ENCODE measurements at regions not wholly inside any gene's neighbourhood (a gene's known extent, or its start where the extent isn't known, plus 50 kb on each side); places are given as distances from the start of the nearest gene placed in this dataset.
A peak's percentile ranks its signal among the peaks of the same experiment; 100 is the strongest.

- Histone ChIP-seq H3K9me3 (replicated peaks in 1 of 2; ENCODE audit: control insufficient read depth in 1 of 2, insufficient read depth in 1 of 2, low read length in 2 of 2) (no peaks in the 10 kb centered on the region), H3K9ac (ENCODE audit: insufficient read depth, low read length, poor library complexity, severe bottlenecking) (no peak overlapping the region), H3K4me1 (ENCODE audit: control insufficient read depth in 1 of 2, insufficient read depth in 2 of 2, low read length in 2 of 2) (peaks cover 0 to 2% of the 10 kb centered on the region in 2 donors), H3K4me2 (replicated peaks; ENCODE audit: extremely low read depth, low read length, poor library complexity, severe bottlenecking) (no peak overlapping the region), H3K27me3 (ENCODE audit: control insufficient read depth in 2 of 2, insufficient read depth in 2 of 2, low read length in 2 of 2) (no peaks in the 10 kb centered on the region), H3K36me3 (replicated peaks in 1 of 2; ENCODE audit: control insufficient read depth in 1 of 2, insufficient read depth in 2 of 2, low read length in 2 of 2) (no peaks in the 10 kb centered on the region), H3K79me2 (ENCODE audit: insufficient read depth, low read length) (no peaks in the 10 kb centered on the region), H2AFZ (ENCODE audit: insufficient read depth, low read depth, low read length, poor library complexity, severe bottlenecking) (no peak overlapping the region), H4K20me1 (ENCODE audit: insufficient read depth, low read length) (no peaks in the 10 kb centered on the region), H3K4me3 (replicated peaks in 1 of 3; ENCODE audit: low read depth in 2 of 3, low read length in 3 of 3) (no peak overlapping the region), H3K27ac (ENCODE audit: low read depth in 1 of 2, low read length in 2 of 2) (no peak overlapping the region)
- Mint-ChIP-seq H3K4me1 (peaks cover 3% of the 10 kb centered on the region), H3K27me3 (ENCODE audit: low read depth in 3 of 3) (peaks cover 0 to 3% (median 2%) of the 10 kb centered on the region in 3 donors), H3K27ac (peak overlapping the region in 1 of 7 donors; percentile 28), H3K9me3 (peaks cover 0 to 4% (median 3%) of the 10 kb centered on the region in 7 donors), H3K36me3 (no peaks in the 10 kb centered on the region), H3K4me3 (no peak overlapping the region)
- intact Hi-C loops (cut with micrococcal nuclease): no loop called here
- TF ChIP-seq CTCF (IDR thresholded peaks at IDR 0.05): peak; percentile 23
- 80% methylated on average over 1 of the region's 4 CpGs for WGBS (ENCODE audit: insufficient coverage)
- DNase-seq: peak in 1 of 3 donors; percentile 6
Observed at GRCh38 chr6:79841577-79842375, 105.6 kb downstream of the ELOVL4 start.

- Histone ChIP-seq H3K36me3 (replicated peaks in 1 of 2; ENCODE audit: control insufficient read depth in 1 of 2, insufficient read depth in 2 of 2, low read length in 2 of 2) (no peaks in the 10 kb centered on the region), H3K27ac (ENCODE audit: low read depth in 1 of 2, low read length in 2 of 2) (no peak overlapping the region), H3K9ac (ENCODE audit: insufficient read depth, low read length, poor library complexity, severe bottlenecking) (no peak overlapping the region), H4K20me1 (ENCODE audit: insufficient read depth, low read length) (no peaks in the 10 kb centered on the region), H3K4me2 (replicated peaks; ENCODE audit: extremely low read depth, low read length, poor library complexity, severe bottlenecking) (no peak overlapping the region), H2AFZ (ENCODE audit: insufficient read depth, low read depth, low read length, poor library complexity, severe bottlenecking) (no peak overlapping the region), H3K27me3 (ENCODE audit: control insufficient read depth in 2 of 2, insufficient read depth in 2 of 2, low read length in 2 of 2) (no peaks in the 10 kb centered on the region), H3K4me1 (ENCODE audit: control insufficient read depth in 1 of 2, insufficient read depth in 2 of 2, low read length in 2 of 2) (peaks cover 0 to 2% of the 10 kb centered on the region in 2 donors), H3K9me3 (replicated peaks in 1 of 2; ENCODE audit: control insufficient read depth in 1 of 2, insufficient read depth in 1 of 2, low read length in 2 of 2) (no peaks in the 10 kb centered on the region), H3K4me3 (replicated peaks in 1 of 3; ENCODE audit: low read depth in 2 of 3, low read length in 3 of 3) (no peak overlapping the region), H3K79me2 (ENCODE audit: insufficient read depth, low read length) (no peaks in the 10 kb centered on the region)
- intact Hi-C loops (cut with micrococcal nuclease): no loop called here
- H3K9me3 Mint-ChIP-seq: peaks cover 0 to 4% (median 0%) of the 10 kb centered on the region in 7 donors
- no peaks in the 10 kb centered on the region for H3K36me3 Mint-ChIP-seq
- H3K4me1 Mint-ChIP-seq: peaks cover 3% of the 10 kb centered on the region
- H3K27ac Mint-ChIP-seq: no peak overlapping the region
- no peak for DNase-seq
- TF ChIP-seq CTCF (IDR thresholded peaks at IDR 0.05): no peak
- H3K4me3 Mint-ChIP-seq: no peak overlapping the region
- peaks cover 4 to 7% (median 5%) of the 10 kb centered on the region in 3 donors for H3K27me3 Mint-ChIP-seq (ENCODE audit: low read depth in 3 of 3)
Observed at GRCh38 chr6:79838851-79839250, 108.5 kb downstream of the ELOVL4 start.

Measured in CD14-positive monocyte (primary cell).